OCI-LY1 (cell line): ENCODE measurements at regions not wholly inside any gene's neighbourhood (a gene's known extent, or its start where the extent isn't known, plus 50 kb on each side); places are given as distances from the start of the nearest gene placed in this dataset.

Source experiments
- CTCF ChIP-seq: fragments of 200-600 bp; sonication (generic), shearing (Covaris generic); IDR thresholded peaks from 2 replicates; pipeline ENCODE4 v1.5.1; 2017; ENCODE audit warnings: mild to moderate bottlenecking, antibody characterized with exemption, low read length, moderate library complexity, mixed read lengths
- EZH2 ChIP-seq: fragments of 200-600 bp; sonication (generic), shearing (Covaris generic); IDR thresholded peaks from 2 replicates; pipeline ENCODE4 v1.8.0; 2017; ENCODE audit warnings: borderline replicate concordance, mixed run types, mild to moderate bottlenecking, antibody characterized with exemption, low read length, moderate library complexity, mixed read lengths

GRCh38 chr5:60350794-60351193 lies 349.2 kb downstream of the DEPDC1B start:
- TF ChIP-seq CTCF (no peak), EZH2 (no peak)
